AG09309 (cell line): ENCODE measurements at regions not wholly inside any gene's neighbourhood (a gene's known extent, or its start where the extent isn't known, plus 50 kb on each side); places are given as distances from the start of the nearest gene placed in this dataset.

Source experiments
- DNase-seq: peaks from one replicate; pipeline ENCODE4 v3.0.0-alpha.2; 2010; ENCODE audit warnings: low read depth
- H3K4me3 ChIP-seq: 2 replicates; pipeline ENCODE4 v1.5.1; 2011; ENCODE audit warnings: mild to moderate bottlenecking, low read depth, low read length, moderate library complexity; ENCODE audit not compliant: control insufficient read depth
- CTCF ChIP-seq: IDR thresholded peaks from 2 replicates; pipeline ENCODE4 v1.5.1; 2011; ENCODE audit warnings: mild to moderate bottlenecking, low read depth, low read length, inconsistent platforms; ENCODE audit not compliant: insufficient read depth, control insufficient read depth; ENCODE audit errors: missing control alignments

- TF ChIP-seq CTCF = no peak
- no peak overlapping the region for H3K4me3 ChIP-seq
- no peak for DNase-seq
These were observed 56.9 kb upstream of the TPK1 start for GRCh38 chr7:144892761-144893160.
